ENCODE measurements at regions not wholly inside any gene's neighbourhood (a gene's known extent, or its start where the extent isn't known, plus 50 kb on each side); places are given as distances from the start of the nearest gene placed in this dataset.

DNA sequence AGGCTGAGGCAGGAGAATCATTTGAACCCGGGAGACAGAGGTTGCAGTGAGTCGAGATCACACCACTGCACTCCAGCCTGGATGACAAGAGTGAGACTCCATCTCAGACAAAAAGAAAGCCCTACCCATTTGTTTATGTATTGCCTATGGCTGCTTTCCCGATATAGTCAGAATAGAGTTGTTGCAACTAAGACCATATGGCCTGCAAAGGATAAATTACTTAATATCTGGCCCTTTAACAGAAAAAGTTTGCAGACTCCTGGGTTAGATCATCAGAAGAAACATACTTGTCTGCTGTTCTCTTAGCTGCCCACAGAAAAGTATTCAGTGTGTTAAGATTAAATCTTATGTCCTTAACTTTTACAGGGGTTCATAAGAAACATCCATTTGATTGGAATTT, 122.4 kb upstream of the VASH1 start:
- TF ChIP-seq, protein P1, sequence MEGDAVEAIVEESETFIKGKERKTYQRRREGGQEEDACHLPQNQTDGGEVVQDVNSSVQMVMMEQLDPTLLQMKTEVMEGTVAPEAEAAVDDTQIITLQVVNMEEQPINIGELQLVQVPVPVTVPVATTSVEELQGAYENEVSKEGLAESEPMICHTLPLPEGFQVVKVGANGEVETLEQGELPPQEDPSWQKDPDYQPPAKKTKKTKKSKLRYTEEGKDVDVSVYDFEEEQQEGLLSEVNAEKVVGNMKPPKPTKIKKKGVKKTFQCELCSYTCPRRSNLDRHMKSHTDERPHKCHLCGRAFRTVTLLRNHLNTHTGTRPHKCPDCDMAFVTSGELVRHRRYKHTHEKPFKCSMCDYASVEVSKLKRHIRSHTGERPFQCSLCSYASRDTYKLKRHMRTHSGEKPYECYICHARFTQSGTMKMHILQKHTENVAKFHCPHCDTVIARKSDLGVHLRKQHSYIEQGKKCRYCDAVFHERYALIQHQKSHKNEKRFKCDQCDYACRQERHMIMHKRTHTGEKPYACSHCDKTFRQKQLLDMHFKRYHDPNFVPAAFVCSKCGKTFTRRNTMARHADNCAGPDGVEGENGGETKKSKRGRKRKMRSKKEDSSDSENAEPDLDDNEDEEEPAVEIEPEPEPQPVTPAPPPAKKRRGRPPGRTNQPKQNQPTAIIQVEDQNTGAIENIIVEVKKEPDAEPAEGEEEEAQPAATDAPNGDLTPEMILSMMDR (IDR thresholded peaks at IDR 0.05; ENCODE audit: low read depth, low read length, missing control alignments): no peak
- Histone ChIP-seq H3K27ac (no peak overlapping the region), H3K36me3 (replicated peaks) (no peaks in the 10 kb centered on the region), H3K4me3 (ENCODE audit: low read depth, low read length) (no peak overlapping the region), H3K27me3 (replicated peaks) (no peaks in the 10 kb centered on the region)
- in situ Hi-C loops (cut with HindIII; ENCODE audit: low pct_ligation_motif_present, low sequenced_read_pairs): no loop called here
- DNase-seq: no peak

DNA sequence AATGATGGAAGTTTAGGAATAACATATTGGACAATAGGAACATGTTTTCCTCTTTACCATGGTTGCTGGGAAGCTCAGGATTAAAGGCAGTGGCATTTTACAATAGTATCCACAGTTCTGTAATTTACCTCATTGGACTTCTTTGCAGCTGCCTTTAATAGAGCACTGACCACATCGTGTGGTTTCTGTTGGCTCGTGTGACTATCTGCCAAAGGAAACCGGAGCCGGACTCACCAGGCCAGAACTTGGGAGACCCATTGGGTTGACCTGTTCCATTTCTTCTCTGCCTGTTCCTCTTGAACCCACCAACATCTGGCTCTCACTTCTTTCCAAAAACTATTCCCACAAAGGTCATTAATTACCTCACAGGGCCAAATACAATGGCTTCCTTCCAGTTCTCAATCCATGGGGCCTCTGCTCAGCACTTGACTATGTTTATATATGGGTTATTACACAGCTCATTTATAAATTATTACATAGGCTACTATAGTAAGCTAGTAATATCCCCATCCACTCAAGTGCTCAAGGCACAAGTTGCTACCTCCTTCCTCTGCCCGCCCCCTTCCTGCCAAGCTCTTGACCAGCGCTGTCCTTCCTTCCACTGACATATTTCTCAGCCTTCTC, 121.5 kb upstream of the VASH1 start:
- TF ChIP-seq, protein P1 (IDR thresholded peaks at IDR 0.05; ENCODE audit: low read depth, low read length, missing control alignments): no peak
- Histone ChIP-seq H3K36me3 (replicated peaks) (no peaks in the 10 kb centered on the region), H3K4me3 (ENCODE audit: low read depth, low read length) (no peak overlapping the region), H3K27ac (no peak overlapping the region), H3K27me3 (replicated peaks) (no peaks in the 10 kb centered on the region)
- in situ Hi-C loops (cut with HindIII; ENCODE audit: low pct_ligation_motif_present, low sequenced_read_pairs): no loop called here
- DNase-seq: no peak

DNA sequence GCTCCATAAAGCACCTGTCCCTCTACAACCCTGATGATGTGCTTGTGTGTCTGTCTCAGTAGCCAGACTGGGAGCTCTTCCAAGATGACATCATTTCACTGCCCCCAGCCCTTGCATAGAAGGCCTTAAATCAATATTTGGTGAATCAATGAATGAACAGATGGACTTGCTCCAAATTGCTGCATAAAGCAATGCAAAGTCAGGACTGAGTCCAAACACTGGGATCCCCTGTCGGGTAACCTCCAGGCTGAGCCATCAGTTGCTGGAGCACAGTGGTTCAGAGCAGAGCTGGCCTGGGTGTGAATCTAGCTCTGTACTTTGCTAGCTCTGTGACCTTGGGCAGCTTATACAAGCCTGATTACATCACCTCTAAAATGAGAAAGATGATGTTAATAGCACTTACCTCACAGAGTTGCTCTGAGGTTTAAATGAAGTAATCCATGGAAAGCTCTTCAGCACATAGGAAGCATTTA, 120.3 kb upstream of the VASH1 start:
- Histone ChIP-seq H3K27me3 (replicated peaks) (no peaks in the 10 kb centered on the region), H3K4me3 (ENCODE audit: low read depth, low read length) (no peak overlapping the region), H3K27ac (no peak overlapping the region), H3K36me3 (replicated peaks) (no peaks in the 10 kb centered on the region)
- DNase-seq: no peak
- TF ChIP-seq, protein P1 (IDR thresholded peaks at IDR 0.05; ENCODE audit: low read depth, low read length, missing control alignments): no peak
- in situ Hi-C loops (cut with HindIII; ENCODE audit: low pct_ligation_motif_present, low sequenced_read_pairs): no loop called here

DNA sequence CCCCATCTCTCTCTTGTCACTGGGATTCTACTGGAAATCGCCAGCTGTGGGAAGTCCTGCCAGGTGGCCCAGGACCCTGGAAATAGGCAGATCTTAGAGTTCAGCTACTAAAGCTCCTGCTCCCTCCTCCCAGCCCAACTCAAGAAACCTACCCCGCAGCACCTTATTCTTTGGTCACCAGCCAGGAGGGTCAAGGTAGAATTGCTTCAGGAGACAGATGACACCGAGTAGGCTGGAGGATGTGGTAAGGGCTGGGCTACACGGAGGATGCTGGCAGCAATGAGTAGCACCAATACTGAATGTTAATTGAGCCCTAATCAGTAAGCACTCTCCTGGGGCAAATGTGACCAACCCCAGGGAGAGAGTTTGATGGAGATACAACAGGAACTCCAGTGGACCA, 119.7 kb upstream of the VASH1 start:
- TF ChIP-seq, protein P1 (IDR thresholded peaks at IDR 0.05; ENCODE audit: low read depth, low read length, missing control alignments): no peak
- no peak for DNase-seq

DNA sequence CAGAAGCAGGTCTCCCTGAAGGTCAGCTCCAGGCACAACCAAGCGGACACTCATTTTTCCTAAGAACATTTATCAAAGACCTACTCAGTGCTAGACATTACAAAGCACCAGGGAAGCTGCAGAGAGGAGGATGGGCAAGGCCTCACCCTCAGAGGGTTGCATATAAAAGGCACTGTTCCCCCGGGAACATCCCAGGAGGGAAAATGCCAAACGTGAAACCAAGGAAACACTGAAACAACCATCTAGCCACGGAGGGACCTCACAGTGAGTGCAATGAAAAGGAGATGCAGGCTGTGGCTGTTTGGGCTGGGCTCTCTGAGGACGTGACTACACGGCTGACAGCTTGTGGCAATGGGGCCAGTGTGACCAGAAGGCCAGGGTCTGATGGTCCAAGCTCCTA, 117.4 kb upstream of the VASH1 start:
- Histone ChIP-seq H3K27me3 (replicated peaks) (no peaks in the 10 kb centered on the region), H3K36me3 (replicated peaks) (no peaks in the 10 kb centered on the region), H3K4me3 (ENCODE audit: low read depth, low read length) (no peak overlapping the region), H3K27ac (no peak overlapping the region)
- in situ Hi-C loops (cut with HindIII; ENCODE audit: low pct_ligation_motif_present, low sequenced_read_pairs): no loop called here
- DNase-seq: no peak
- TF ChIP-seq, protein P1 (IDR thresholded peaks at IDR 0.05; ENCODE audit: low read depth, low read length, missing control alignments): no peak

More for the DNA sequence above, 119.7 kb upstream of the VASH1 start:
- Histone ChIP-seq H3K36me3 (replicated peaks) (no peaks in the 10 kb centered on the region), H3K27me3 (replicated peaks) (no peaks in the 10 kb centered on the region), H3K4me3 (ENCODE audit: low read depth, low read length) (no peak overlapping the region), H3K27ac (no peak overlapping the region)
- in situ Hi-C loops (cut with HindIII; ENCODE audit: low pct_ligation_motif_present, low sequenced_read_pairs): no loop called here
